SU-DHL-6 (cell line): ENCODE measurements at regions not wholly inside any gene's neighbourhood (a gene's known extent, or its start where the extent isn't known, plus 50 kb on each side); places are given as distances from the start of the nearest gene placed in this dataset.

Experiments
- H2AFZ ChIP-seq: fragments of 200-600 bp; sonication (generic); 2 replicates; pipeline ENCODE4 v1.6.1; 2014; ENCODE audit warnings: low read depth, mild to moderate bottlenecking, moderate library complexity, mixed read lengths, antibody characterized with exemption, low read length; ENCODE audit not compliant: severe bottlenecking
- H3F3A ChIP-seq: fragments of 200-600 bp; shearing (Covaris generic); 2 replicates; pipeline ENCODE4 v1.6.0; 2016; ENCODE audit warnings: antibody characterized with exemption, mild to moderate bottlenecking; ENCODE audit not compliant: insufficient read depth
- H3K27ac ChIP-seq: fragments of 200-600 bp; sonication (generic); 2 replicates; pipeline ENCODE4 v1.5.1; 2016; ENCODE audit warnings: low read depth, mild to moderate bottlenecking, low read length, moderate library complexity, mixed read lengths
- H3K27me3 ChIP-seq: fragments of 200-600 bp; sonication (generic), shearing (Covaris generic); 2 replicates; pipeline ENCODE4 v1.6.0; 2014; ENCODE audit warnings: mild to moderate bottlenecking, low read length
- H3K36me3 ChIP-seq: fragments of 200-600 bp; sonication (generic); 2 replicates; pipeline ENCODE4 v1.6.1; 2014; ENCODE audit warnings: mild to moderate bottlenecking, low read length, mixed read lengths
- H3K4me2 ChIP-seq: fragments of 300-600, 200-600 bp; shearing (Covaris generic), sonication (generic); 2 replicates; pipeline ENCODE4 v1.6.0; 2014; ENCODE audit warnings: low read length, low read depth, mild to moderate bottlenecking; ENCODE audit not compliant: poor library complexity, severe bottlenecking
- H3K4me3 ChIP-seq: fragments of 200-600 bp; sonication (generic); 2 replicates; pipeline ENCODE4 v1.5.1; 2014; ENCODE audit warnings: antibody characterized with exemption, low read length, mild to moderate bottlenecking, mixed read lengths; ENCODE audit not compliant: insufficient read depth, poor library complexity, severe bottlenecking
- H3K79me2 ChIP-seq: fragments of 200-600 bp; sonication (generic); 2 replicates; pipeline ENCODE4 v1.6.1; 2014; ENCODE audit warnings: mild to moderate bottlenecking, low read length, moderate library complexity; ENCODE audit not compliant: insufficient read depth
- H3K9ac ChIP-seq: fragments of 200-600 bp; sonication (generic); 2 replicates; pipeline ENCODE4 v1.7.0; 2014; ENCODE audit warnings: mild to moderate bottlenecking, low read length
- H3K9me2 ChIP-seq: fragments of 200-600 bp; sonication (generic); replicated peaks from 2 replicates; pipeline ENCODE4 v1.6.1; 2014; ENCODE audit warnings: low read length; ENCODE audit not compliant: insufficient read depth
- H3K9me3 ChIP-seq: fragments of 200-600 bp; sonication (generic); 2 replicates; pipeline ENCODE4 v1.6.1; 2014; ENCODE audit warnings: low read length, mixed read lengths; ENCODE audit not compliant: insufficient read depth
- H4K20me1 ChIP-seq: fragments of 200-600 bp; sonication (generic); 2 replicates; pipeline ENCODE4 v1.6.1; 2014; ENCODE audit warnings: low read depth, mild to moderate bottlenecking, antibody characterized with exemption, low read length, moderate library complexity, mixed read lengths
- CTCF ChIP-seq: fragments of 200-600 bp; sonication (generic); IDR thresholded peaks from one replicate; pipeline ENCODE4 v1.5.1; 2017; ENCODE audit warnings: antibody characterized with exemption, mild to moderate bottlenecking, low read length, moderate library complexity; ENCODE audit not compliant: insufficient read depth, poor library complexity, severe bottlenecking
- EZH2phosphoT487 ChIP-seq: fragments of 200-600 bp; sonication (generic), shearing (Covaris generic); conservative IDR thresholded peaks from 2 replicates; pipeline ENCODE4 v1.6.1; 2018; ENCODE audit warnings: mild to moderate bottlenecking, antibody characterized with exemption, low read length, moderate library complexity, mixed read lengths

GRCh38 chr2:239762655-239763269 is 262.4 kb downstream of the NDUFA10 start:
- Histone ChIP-seq H2AFZ (no peak overlapping the region), H3K27ac (no peak overlapping the region), H3F3A (no peaks in the 10 kb centered on the region), H3K36me3 (no peaks in the 10 kb centered on the region), H3K9me2 (no peaks in the 10 kb centered on the region), H3K79me2 (no peaks in the 10 kb centered on the region), H3K4me3 (no peak overlapping the region), H3K27me3 (no peaks in the 10 kb centered on the region), H3K4me2 (no peak overlapping the region), H3K9ac (no peak overlapping the region), H4K20me1 (no peaks in the 10 kb centered on the region), H3K9me3 (no peaks in the 10 kb centered on the region)
- TF ChIP-seq CTCF (no peak), EZH2phosphoT487 (no peak)

- no peaks in the 10 kb centered on the region for H3K9me2 ChIP-seq
- H3F3A ChIP-seq = no peaks in the 10 kb centered on the region
- H3K27ac ChIP-seq = no peak overlapping the region
- no peaks in the 10 kb centered on the region for H3K9me3 ChIP-seq
- no peak overlapping the region for H2AFZ ChIP-seq
- H3K4me3 ChIP-seq = no peak overlapping the region
- H3K79me2 ChIP-seq = no peaks in the 10 kb centered on the region
- no peaks in the 10 kb centered on the region for H3K36me3 ChIP-seq
- TF ChIP-seq CTCF (no peak), EZH2phosphoT487 (no peak)
- no peak overlapping the region for H3K4me2 ChIP-seq
- no peaks in the 10 kb centered on the region for H3K27me3 ChIP-seq
- no peaks in the 10 kb centered on the region for H4K20me1 ChIP-seq
- no peak overlapping the region for H3K9ac ChIP-seq
Observed at GRCh38 chr2:239762106-239762505, 263.0 kb downstream of the NDUFA10 start.

GRCh38 chr2:239760596-239760995 is 264.5 kb downstream of the NDUFA10 start:
- H3K9me2 ChIP-seq = no peaks in the 10 kb centered on the region
- H3K4me2 ChIP-seq = no peak overlapping the region
- no peak overlapping the region for H3K9ac ChIP-seq
- no peak overlapping the region for H3K27ac ChIP-seq
- H3K27me3 ChIP-seq = no peaks in the 10 kb centered on the region
- TF ChIP-seq EZH2phosphoT487 (no peak), CTCF (no peak)
- no peaks in the 10 kb centered on the region for H3K36me3 ChIP-seq
- H3F3A ChIP-seq = no peaks in the 10 kb centered on the region
- H2AFZ ChIP-seq = no peak overlapping the region
- no peak overlapping the region for H3K4me3 ChIP-seq
- H4K20me1 ChIP-seq = no peaks in the 10 kb centered on the region
- no peaks in the 10 kb centered on the region for H3K9me3 ChIP-seq
- H3K79me2 ChIP-seq = no peaks in the 10 kb centered on the region
